NT2/D1 (cell line): ENCODE measurements at regions not wholly inside any gene's neighbourhood (a gene's known extent, or its start where the extent isn't known, plus 50 kb on each side); places are given as distances from the start of the nearest gene placed in this dataset.
"Not testable (repeated sequence)": the region's sequence is repeated elsewhere in the genome, so short reads cannot be mapped to it uniquely, and the experiment has no call there.

ENCODE experiments used
- DNase-seq: peaks from one replicate; pipeline ENCODE4 v3.0.0-alpha.2; 2011; ENCODE audit warnings: low read depth, low spot score
- H3K27me3 ChIP-seq: 2 replicates; pipeline ENCODE4 v1.6.0; 2011; ENCODE audit warnings: mild to moderate bottlenecking; ENCODE audit not compliant: insufficient read length, insufficient read depth
- H3K36me3 ChIP-seq: 2 replicates; pipeline ENCODE4 v1.6.1; 2011; ENCODE audit warnings: mild to moderate bottlenecking, low read length, mixed read lengths; ENCODE audit not compliant: insufficient read depth, insufficient read length
- H3K4me1 ChIP-seq: 2 replicates; pipeline ENCODE4 v1.5.1; 2011; ENCODE audit not compliant: insufficient read depth, insufficient read length
- H3K4me3 ChIP-seq: 2 replicates; pipeline ENCODE4 v1.5.1; 2011; ENCODE audit warnings: low read depth; ENCODE audit not compliant: insufficient read length
- H3K9ac ChIP-seq: 2 replicates; pipeline ENCODE4 v1.6.0; 2011; ENCODE audit warnings: low read depth; ENCODE audit not compliant: insufficient read length
- H3K9me3 ChIP-seq: 2 replicates; pipeline ENCODE4 v1.5.1; 2011; ENCODE audit warnings: mild to moderate bottlenecking, low read length; ENCODE audit not compliant: insufficient read depth
- SUZ12 ChIP-seq: IDR thresholded peaks from 2 replicates; pipeline ENCODE4 v1.6.1; 2011; ENCODE audit not compliant: insufficient read length, insufficient read depth; ENCODE audit errors: extremely low read depth
- YY1 ChIP-seq: IDR thresholded peaks from 2 replicates; pipeline ENCODE4 v1.6.1; 2011; ENCODE audit not compliant: insufficient read length, insufficient read depth
- ZNF274 ChIP-seq: IDR thresholded peaks from 2 replicates; pipeline ENCODE4 v1.6.1; 2011; ENCODE audit warnings: mild to moderate bottlenecking, low read depth, low read length

DNA sequence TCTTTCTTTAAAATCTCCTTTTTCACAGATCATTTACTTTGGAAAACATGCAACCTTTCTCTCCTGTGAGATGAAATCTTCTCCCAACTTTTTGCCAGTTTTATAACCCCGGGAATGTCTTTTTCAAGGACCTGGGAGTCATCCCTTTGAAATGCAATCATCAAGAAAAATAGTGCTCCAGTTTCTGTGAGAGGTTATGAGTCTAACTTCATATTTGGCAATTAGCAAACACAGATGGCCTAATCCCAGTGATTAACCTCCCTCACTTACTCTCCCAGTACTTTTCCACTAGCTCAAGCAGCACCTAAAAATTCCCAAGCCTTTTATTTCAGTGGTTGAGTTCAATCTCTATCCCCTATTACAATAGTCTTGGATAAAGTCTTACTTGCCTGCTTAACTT is 185.8 kb upstream of the TMEM106B start:
- no peaks in the 10 kb centered on the region for H3K36me3 ChIP-seq
- DNase-seq, result no peak
- TF ChIP-seq SUZ12 (no peak), YY1 (no peak), ZNF274 (no peak)
- no peaks in the 10 kb centered on the region for H3K27me3 ChIP-seq
- no peak overlapping the region for H3K9ac ChIP-seq
- H3K9me3 ChIP-seq, result no peaks in the 10 kb centered on the region
- H3K4me3 ChIP-seq, result no peak overlapping the region
- H3K4me1 ChIP-seq, result no peaks in the 10 kb centered on the region

DNA sequence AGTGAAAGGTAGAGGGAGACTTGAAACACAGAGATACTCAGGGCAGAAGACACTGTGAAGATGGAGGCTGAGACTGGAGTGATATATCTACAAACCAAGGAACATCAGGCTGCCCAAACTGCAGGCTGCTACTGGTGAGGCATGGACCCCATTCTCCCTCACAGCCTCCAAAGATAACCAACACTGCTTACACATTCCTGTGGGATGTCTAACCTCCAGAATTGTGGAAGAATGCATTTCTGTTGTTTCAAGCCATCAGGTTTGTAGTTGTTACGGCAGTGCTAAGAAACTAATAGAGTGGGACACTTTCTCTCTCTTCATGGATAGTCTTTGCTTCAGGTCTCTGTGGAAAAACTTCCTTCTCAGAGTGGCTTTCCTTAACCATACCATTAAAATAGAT is 182.6 kb upstream of the TMEM106B start:
- no peaks in the 10 kb centered on the region for H3K36me3 ChIP-seq
- no peak for DNase-seq
- TF ChIP-seq YY1 (no peak), SUZ12 (no peak), ZNF274 (no peak)
- no peaks in the 10 kb centered on the region for H3K4me1 ChIP-seq
- H3K9me3 ChIP-seq, result no peaks in the 10 kb centered on the region
- no peak overlapping the region for H3K9ac ChIP-seq
- H3K4me3 ChIP-seq, result no peak overlapping the region
- no peaks in the 10 kb centered on the region for H3K27me3 ChIP-seq

DNA sequence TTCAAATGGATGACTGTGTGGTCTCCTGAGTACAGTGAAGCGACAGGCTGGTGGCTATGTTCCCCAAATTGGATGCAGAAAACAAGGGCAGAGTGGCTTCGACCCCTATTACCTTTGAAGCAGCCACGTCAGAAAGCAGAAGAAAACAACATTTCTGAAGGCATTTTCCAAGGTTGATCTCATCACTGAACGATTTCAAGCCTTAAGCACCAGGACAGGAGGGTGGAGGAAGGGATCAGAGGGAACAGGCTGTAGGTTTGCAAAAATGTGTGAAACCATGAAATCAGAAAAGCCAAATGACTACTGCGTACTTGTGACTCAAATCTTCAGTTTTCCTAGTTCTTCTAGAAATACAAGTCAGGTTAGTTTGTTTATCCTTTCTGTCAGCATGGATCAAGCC is 181.0 kb upstream of the TMEM106B start:
- H3K9me3 ChIP-seq, result no peaks in the 10 kb centered on the region
- no peaks in the 10 kb centered on the region for H3K36me3 ChIP-seq
- TF ChIP-seq YY1 (no peak), SUZ12 (no peak), ZNF274 (no peak)
- H3K27me3 ChIP-seq, result no peaks in the 10 kb centered on the region
- H3K9ac ChIP-seq, result no peak overlapping the region
- no peak overlapping the region for H3K4me3 ChIP-seq
- no peak for DNase-seq
- H3K4me1 ChIP-seq, result no peaks in the 10 kb centered on the region

DNA sequence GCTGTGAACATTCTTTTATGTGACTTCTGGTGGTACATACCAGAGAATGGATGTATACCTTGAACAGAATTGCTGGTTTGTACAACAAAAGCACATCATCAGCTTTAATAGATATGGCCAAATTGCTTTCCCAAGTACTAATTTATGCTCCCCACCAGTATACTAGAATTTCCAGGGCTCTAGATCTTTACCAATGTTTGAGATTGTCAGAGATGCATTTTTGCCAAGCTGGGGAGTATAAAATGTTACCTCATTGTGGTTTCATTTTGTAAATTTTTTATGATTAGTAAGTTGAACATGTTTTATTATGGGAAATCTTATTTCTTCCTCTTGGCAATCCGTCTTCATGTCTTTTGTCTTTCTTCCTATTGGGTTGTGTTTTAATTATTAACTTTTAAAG is 179.9 kb upstream of the TMEM106B start:
- no peaks in the 10 kb centered on the region for H3K4me1 ChIP-seq
- H3K36me3 ChIP-seq, result no peaks in the 10 kb centered on the region
- no peak for TF ChIP-seq YY1
- H3K4me3 ChIP-seq, result no peak overlapping the region
- H3K9ac ChIP-seq, result no peak overlapping the region
- H3K27me3 ChIP-seq, result no peaks in the 10 kb centered on the region
- H3K9me3 ChIP-seq, result no peaks in the 10 kb centered on the region
- DNase-seq, result no peak

DNA sequence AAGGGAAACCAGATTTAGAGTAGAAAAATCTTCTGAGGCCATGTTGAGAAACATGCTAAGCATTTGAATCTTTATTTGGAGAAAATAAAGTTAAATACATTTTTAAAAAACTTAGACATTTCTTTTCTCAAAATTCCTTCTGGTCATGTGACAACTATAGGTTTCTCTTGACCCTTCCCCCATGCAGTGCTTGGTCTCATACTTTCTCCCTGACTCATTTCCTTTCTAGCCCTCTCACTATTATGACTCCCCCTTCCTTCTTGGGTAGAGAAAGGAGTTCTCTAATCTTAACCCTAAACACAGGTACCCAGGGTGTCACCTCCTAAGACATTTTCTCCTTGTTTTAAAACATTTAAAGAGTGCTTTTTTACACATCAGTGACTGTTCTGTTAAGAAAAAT is 179.5 kb upstream of the TMEM106B start:
- H3K9me3 ChIP-seq, result no peaks in the 10 kb centered on the region
- no peak overlapping the region for H3K4me3 ChIP-seq
- H3K27me3 ChIP-seq, result no peaks in the 10 kb centered on the region
- H3K9ac ChIP-seq, result no peak overlapping the region
- DNase-seq, result peak; percentile 46
- H3K4me1 ChIP-seq, result no peaks in the 10 kb centered on the region
- no peaks in the 10 kb centered on the region for H3K36me3 ChIP-seq
- no peak for TF ChIP-seq YY1
- no peak for TF ChIP-seq SUZ12
- no peak for TF ChIP-seq ZNF274

DNA sequence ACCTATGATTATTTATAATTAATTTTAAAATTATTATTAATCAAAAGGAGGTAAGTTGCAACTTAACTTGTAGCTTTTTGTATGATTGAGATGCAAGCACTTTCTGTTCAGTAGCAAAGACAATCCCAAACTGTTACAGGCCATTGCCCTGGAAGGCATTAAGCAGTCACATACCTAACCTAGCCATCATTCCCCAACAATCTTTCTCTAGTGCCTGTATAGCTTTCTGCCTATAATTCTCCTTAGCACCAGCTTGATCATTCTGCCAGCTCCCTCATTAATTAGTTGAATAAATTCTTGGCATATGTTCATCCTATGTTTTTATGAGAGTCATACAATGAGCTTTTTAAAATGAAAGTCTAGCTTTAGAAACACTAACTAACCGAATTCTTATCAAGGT is 178.9 kb upstream of the TMEM106B start:
- Histone ChIP-seq H3K27me3 (no peaks in the 10 kb centered on the region), H3K4me3 (no peak overlapping the region), H3K9ac (no peak overlapping the region), H3K4me1 (no peaks in the 10 kb centered on the region), H3K36me3 (no peaks in the 10 kb centered on the region), H3K9me3 (no peaks in the 10 kb centered on the region)
- TF ChIP-seq ZNF274 (no peak), SUZ12 (no peak), YY1 (no peak)
- no peak for DNase-seq

DNA sequence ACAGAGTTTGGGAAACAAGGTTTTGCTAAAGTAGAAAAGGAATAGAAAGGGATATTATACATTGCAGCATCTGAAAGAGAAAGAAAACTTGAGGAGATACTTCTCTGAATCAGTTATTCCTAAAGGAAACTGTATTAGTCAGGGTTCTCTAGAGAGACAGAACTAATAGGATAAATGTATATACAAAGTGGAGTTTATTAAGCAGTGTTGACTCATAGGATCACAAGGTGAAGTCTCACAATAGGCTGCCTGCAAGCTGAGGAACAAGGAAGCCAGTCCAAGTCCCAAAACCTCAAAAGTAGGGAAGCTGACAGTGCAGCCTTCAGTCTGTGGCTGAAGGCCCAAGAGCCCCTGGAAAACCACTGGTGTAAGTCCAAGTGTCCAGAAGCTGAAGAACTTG is 167.6 kb upstream of the TMEM106B start:
- not testable (repeated sequence) for H3K27me3 ChIP-seq, H3K9me3 ChIP-seq, H3K36me3 ChIP-seq, H3K4me1 ChIP-seq, DNase-seq, H3K4me3 ChIP-seq, H3K9ac ChIP-seq

DNA sequence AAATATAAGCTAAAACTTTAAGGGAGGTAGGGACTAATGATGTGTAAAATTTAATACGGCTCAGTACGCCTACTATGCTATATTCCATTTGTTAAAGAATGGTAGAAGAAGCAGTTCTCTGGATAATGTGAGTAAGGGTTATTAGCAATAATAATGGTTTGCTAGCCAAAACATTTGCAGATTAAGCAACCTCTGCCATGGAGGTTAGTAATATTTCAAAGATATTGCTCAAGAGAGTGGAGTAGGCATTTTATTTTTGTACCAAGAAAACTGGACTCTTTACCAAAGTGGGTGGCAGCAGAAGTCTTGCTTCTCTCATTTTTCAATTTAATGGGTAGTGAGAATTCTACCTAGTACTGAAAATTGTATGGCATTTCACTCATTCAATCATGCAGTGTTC is 158.9 kb upstream of the TMEM106B start:
- Histone ChIP-seq H3K27me3 (no peaks in the 10 kb centered on the region), H3K4me1 (no peaks in the 10 kb centered on the region), H3K9me3 (peaks cover 23% of the 10 kb centered on the region), H3K4me3 (no peak overlapping the region), H3K36me3 (no peaks in the 10 kb centered on the region), H3K9ac (no peak overlapping the region)
- no peak for DNase-seq
- TF ChIP-seq ZNF274 (no peak), YY1 (no peak), SUZ12 (no peak)
